Upper lobe of left lung (tissue), 6 donors: ENCODE measurements at regions not wholly inside any gene's neighbourhood (a gene's known extent, or its start where the extent isn't known, plus 50 kb on each side); places are given as distances from the start of the nearest gene placed in this dataset.

Source experiments
- ATAC-seq, 2 donors: fragments of 200-7000 bp; cut with Tn5 transposase; one replicate each; pipeline ENCODE4 v1.9.1; 2022; ENCODE audit warnings: mild to moderate bottlenecking in 2 of 2, moderate library complexity in 2 of 2; ENCODE audit not compliant: low FRiP score in 2 of 2
- DNase-seq, 2 donors: peaks; one replicate each; pipeline ENCODE4 v3.0.0-alpha.2; 2019 to 2020
- H3K27ac ChIP-seq, 4 donors: fragments of 200-600 bp; sonication (generic); one replicate each; pipeline ENCODE4 v1.5.1; 2016 to 2019
- H3K27me3 ChIP-seq, 4 donors: fragments of 200-600 bp; sonication (generic); one replicate each; pipeline ENCODE4 v1.5.1; 2017 to 2019
- H3K36me3 ChIP-seq, 4 donors: fragments of 200-600 bp; sonication (generic); one replicate each; pipeline ENCODE4 v1.5.1; 2016 to 2019
- H3K4me1 ChIP-seq, 4 donors: fragments of 200-600 bp; sonication (generic); one replicate each; pipeline ENCODE4 v1.5.1; 2018 to 2019
- H3K4me3 ChIP-seq, 4 donors: fragments of 200-600 bp; sonication (generic); one replicate each; pipeline ENCODE4 v1.5.1; 2017 to 2019; ENCODE audit warnings: mild to moderate bottlenecking in 2 of 4, moderate library complexity in 1 of 4
- H3K9me3 ChIP-seq, 4 donors: fragments of 200-600 bp; sonication (generic); one replicate each; pipeline ENCODE4 v1.5.1; 2018 to 2019
- CTCF ChIP-seq, 6 experiments: fragments of 450-650 bp in 4 of 6; fragments of 200-600 bp in 2 of 6; sonication (generic) in 2 of 6; IDR thresholded peaks; one replicate each; pipeline ENCODE4 v1.5.1; 2016 to 2019; ENCODE audit warnings: antibody characterized with exemption in 6 of 6
- EP300 ChIP-seq, 4 donors: sonication (generic); formaldehyde crosslinking; IDR thresholded peaks; one replicate each; pipeline ENCODE4 v1.5.1; 2017; ENCODE audit warnings: antibody characterized with exemption in 4 of 4, control low read depth in 2 of 4
- POLR2A ChIP-seq, 4 donors: fragments of 450-650 bp; IDR thresholded peaks; one replicate each; pipeline ENCODE4 v1.5.1; 2016 to 2017; ENCODE audit warnings: antibody characterized with exemption in 4 of 4, mild to moderate bottlenecking in 2 of 4
- POLR2AphosphoS5 ChIP-seq, 2 donors: sonication (generic); formaldehyde crosslinking; IDR thresholded peaks; one replicate each; pipeline ENCODE4 v1.5.1; 2017; ENCODE audit warnings: antibody characterized with exemption in 2 of 2
- WGBS, 2 donors: methylation state at CpG; one replicate each; pipeline ENCODE4 v1.1.5; 2017 to 2018; 5-methylcytosine and 5-hydroxymethylcytosine counted together
- donor health status: DM: no; HTN: no; CAD: no; lungs with moderate emphysema.
- donor health status: DM: no; HTN: yes; CAD: no; lungs with severe emphysema.

DNA sequence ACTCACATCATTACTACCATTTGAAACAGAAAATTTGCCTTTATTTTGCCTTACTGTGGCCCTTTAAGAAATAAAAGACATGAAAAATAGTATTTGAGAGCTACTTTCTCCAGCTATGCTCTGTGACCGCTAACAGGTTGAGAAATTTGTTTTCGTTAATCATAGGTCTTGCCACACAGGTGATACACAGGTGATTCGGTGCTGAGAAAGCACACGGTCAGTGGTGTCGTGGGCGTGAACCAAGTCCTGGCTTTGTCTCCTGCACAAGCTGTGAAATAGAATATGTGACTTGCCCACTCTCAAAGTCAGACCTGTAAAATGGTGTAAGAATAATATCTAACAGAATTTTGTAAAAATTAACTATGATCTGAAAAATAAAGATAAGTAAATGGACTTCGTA lies 155.3 kb upstream of the SLC39A10 start:
- Histone ChIP-seq H3K9me3 (no peaks in the 10 kb centered on the region), H3K27me3 (no peaks in the 10 kb centered on the region), H3K4me3 (no peak overlapping the region), H3K27ac (no peak overlapping the region), H3K36me3 (no peaks in the 10 kb centered on the region), H3K4me1 (no peaks in the 10 kb centered on the region)
- no peak for ATAC-seq
- TF ChIP-seq CTCF (IDR thresholded peaks at IDR 0.05) (no peak), EP300 (IDR thresholded peaks at IDR 0.05) (no peak), POLR2A (IDR thresholded peaks at IDR 0.05) (no peak), POLR2AphosphoS5 (IDR thresholded peaks at IDR 0.05) (no peak)
- WGBS, 2 donors: 87 to 95% methylated on average over 7 of the region's 7 CpGs
- no peak for DNase-seq

- Histone ChIP-seq H3K4me1 (no peaks in the 10 kb centered on the region), H3K4me3 (no peak overlapping the region), H3K27me3 (no peaks in the 10 kb centered on the region), H3K9me3 (no peaks in the 10 kb centered on the region), H3K36me3 (no peaks in the 10 kb centered on the region), H3K27ac (no peak overlapping the region)
- TF ChIP-seq EP300 (IDR thresholded peaks at IDR 0.05) (no peak), POLR2AphosphoS5 (IDR thresholded peaks at IDR 0.05) (no peak), CTCF (IDR thresholded peaks at IDR 0.05) (no peak), POLR2A (IDR thresholded peaks at IDR 0.05) (no peak)
- 91 to 100% methylated on average over 2 of the region's 2 CpGs for WGBS, 2 donors
- DNase-seq: no peak
- ATAC-seq: no peak
Measured at GRCh38 chr2:195500879-195501278, 156.1 kb upstream of the SLC39A10 start.

- Histone ChIP-seq H3K27me3 (no peaks in the 10 kb centered on the region), H3K4me1 (no peaks in the 10 kb centered on the region), H3K9me3 (no peaks in the 10 kb centered on the region), H3K36me3 (no peaks in the 10 kb centered on the region), H3K27ac (no peak overlapping the region), H3K4me3 (no peak overlapping the region)
- DNase-seq (no peak), ATAC-seq (no peak)
- 95 to 96% methylated on average over 3 of the region's 3 CpGs for WGBS, 2 donors
- no peak for TF ChIP-seq POLR2A (IDR thresholded peaks at IDR 0.05)
- no peak for TF ChIP-seq EP300 (IDR thresholded peaks at IDR 0.05)
- TF ChIP-seq POLR2AphosphoS5 (IDR thresholded peaks at IDR 0.05): no peak
- TF ChIP-seq CTCF (IDR thresholded peaks at IDR 0.05): no peak
Measured at GRCh38 chr2:195498839-195499490, 158.1 kb upstream of the SLC39A10 start.

DNA sequence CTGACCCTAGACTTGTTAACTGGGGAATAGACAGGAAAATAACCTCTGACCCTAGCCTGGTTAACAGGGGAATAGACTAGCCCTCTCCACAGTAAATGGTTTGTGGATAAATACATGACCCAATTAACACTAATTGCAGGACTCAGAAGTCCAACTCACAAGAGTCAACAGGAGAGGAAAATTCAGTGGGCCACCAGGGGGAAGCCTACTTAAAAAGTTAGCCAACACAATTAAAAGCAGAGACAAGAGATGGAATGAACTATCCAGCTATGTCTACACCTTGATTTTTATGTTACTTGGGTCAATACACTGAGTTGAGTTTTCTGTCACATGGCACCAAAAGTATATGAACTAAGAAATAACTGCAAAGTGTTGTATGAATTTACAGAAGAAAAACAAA lies 158.8 kb upstream of the SLC39A10 start:
- ATAC-seq (no peak), DNase-seq (peak in 1 of 2 donors; percentile 53)
- no peaks in the 10 kb centered on the region for H3K9me3 ChIP-seq
- no peaks in the 10 kb centered on the region for H3K27me3 ChIP-seq
- peak; percentile 39 to 59 (median 47) for TF ChIP-seq CTCF (IDR thresholded peaks at IDR 0.05)
- TF ChIP-seq POLR2A (IDR thresholded peaks at IDR 0.05): no peak
- no peaks in the 10 kb centered on the region for H3K36me3 ChIP-seq
- no peaks in the 10 kb centered on the region for H3K4me1 ChIP-seq
- no peak overlapping the region for H3K4me3 ChIP-seq
- H3K27ac ChIP-seq: no peak overlapping the region

GRCh38 chr2:195496991-195497390 lies 160.0 kb upstream of the SLC39A10 start:
- DNase-seq (no peak), ATAC-seq (no peak)
- Histone ChIP-seq H3K27ac (no peak overlapping the region), H3K36me3 (no peaks in the 10 kb centered on the region), H3K4me3 (no peak overlapping the region), H3K9me3 (no peaks in the 10 kb centered on the region), H3K27me3 (no peaks in the 10 kb centered on the region), H3K4me1 (no peaks in the 10 kb centered on the region)
- no peak for TF ChIP-seq EP300 (IDR thresholded peaks at IDR 0.05)
- 85 to 90% methylated on average over 2 of the region's 2 CpGs for WGBS, 2 donors
